Hypothalamus (tissue), 51 donors: ENCODE measurements at regions not wholly inside any gene's neighbourhood (a gene's known extent, or its start where the extent isn't known, plus 50 kb on each side); places are given as distances from the start of the nearest gene placed in this dataset.

Source experiments
- DNase-seq, 51 donors: peaks; one replicate each; lab custom pipeline; 2025; lab: John Stamatoyannopoulos, UW

- no peak for DNase-seq
Observed at GRCh38 chrX:149280011-149280410, 225.1 kb downstream of the IDS start.

- no peak for DNase-seq
Observed at GRCh38 chrX:149275836-149276235, 229.3 kb downstream of the IDS start.

DNA sequence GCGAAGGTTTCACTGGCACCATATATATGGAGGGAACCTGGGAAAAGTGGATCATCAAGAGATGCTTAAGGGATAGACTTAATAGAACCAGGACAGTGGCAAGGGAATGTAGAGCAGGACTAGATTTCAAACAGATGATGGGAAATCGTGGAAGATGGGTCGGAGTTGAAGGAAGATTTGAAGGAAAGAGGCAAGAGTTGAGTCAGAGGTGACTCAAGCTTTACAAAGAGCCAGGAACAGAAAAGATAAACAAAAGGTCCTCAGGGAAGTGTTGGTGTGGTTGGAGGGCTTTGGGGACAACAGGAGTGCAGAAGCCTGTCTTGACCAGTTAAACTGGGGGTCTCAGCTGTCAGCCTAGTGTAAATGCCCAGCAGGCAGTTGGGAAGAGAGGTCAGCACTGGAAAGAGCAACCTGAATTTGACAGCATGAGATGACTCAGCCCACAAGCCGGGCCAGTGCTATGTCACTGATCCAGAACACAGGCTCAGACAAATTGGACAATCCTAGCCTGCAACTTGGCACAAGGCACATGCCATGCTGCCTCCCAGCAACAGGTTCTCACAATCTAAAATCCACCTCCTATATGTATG is 230.5 kb downstream of the IDS start:
- peak in 1 of 51 donors; percentile 0 for DNase-seq

- no peak for DNase-seq
Observed at GRCh38 chrX:149272690-149273463, 232.2 kb downstream of the IDS start.

GRCh38 chrX:149267878-149268813 is 237.0 kb downstream of the IDS start:
- no peak for DNase-seq

DNA sequence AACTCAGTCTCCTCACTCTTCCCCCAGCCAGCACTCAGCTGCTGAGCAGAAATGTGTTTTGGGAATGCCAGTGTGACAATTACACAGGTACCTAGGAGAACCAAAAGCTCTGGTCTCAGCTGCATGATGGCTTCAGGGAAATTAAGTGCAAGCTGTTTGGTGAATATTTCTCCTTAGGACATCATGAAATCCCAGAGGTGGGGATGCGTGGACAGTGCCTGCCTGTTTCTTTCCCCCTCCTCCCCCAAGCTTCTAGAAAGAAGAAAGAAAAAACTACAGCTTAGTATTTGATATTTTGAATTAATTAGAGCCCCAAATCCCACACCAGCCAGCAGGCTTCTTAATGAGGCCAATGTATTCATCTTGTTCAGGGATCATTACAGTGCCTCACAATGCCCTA is 243.0 kb downstream of the IDS start:
- DNase-seq, result no peak

- no peak for DNase-seq
Observed at GRCh38 chrX:149259241-149259640, 245.9 kb downstream of the IDS start.

DNA sequence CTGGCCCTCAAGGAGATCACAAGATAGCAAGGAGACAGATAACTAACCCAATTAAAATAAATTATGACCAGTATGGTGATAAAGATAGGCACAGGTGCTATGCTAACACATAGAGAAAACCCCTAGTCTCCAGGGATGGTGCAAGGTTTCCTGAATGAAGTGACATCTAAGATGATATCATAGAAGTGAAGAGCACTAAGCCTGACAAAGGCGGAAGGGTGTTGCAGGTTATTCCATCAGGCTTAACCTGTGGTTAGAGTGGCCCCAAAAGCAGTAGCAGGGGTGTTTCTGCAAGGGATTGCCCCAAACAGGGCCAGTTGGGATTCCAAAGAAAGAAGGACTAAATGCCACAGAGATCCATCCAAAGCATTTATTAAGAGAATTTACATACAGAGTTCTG is 249.2 kb downstream of the IDS start:
- DNase-seq, result no peak

DNA sequence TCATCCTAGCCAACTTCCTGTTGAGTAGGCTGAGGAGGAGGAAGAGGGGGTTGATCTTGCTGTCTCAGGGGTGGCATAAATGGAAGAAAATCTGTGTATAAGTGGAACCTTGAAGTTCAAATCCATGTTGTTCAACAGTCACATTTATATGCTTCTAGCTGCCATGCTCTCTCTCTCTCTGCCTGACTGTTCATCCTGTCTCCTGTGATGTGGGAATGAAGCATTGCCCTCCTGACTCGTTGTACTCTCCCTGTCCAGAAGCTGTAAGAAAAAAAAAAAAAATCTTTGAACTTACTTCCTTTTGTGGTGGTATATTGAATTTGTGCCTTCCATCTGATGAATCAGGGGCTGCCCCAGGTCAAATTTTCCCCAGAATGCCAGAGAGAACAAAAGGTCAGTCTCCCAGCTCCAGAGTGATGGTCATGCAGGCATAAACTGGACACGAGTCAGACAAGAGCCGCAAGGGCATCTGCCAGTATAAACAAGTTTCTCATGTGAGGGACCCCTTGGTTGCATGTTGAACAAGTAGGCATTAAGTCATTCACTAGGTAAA is 257.0 kb downstream of the IDS start:
- DNase-seq, result no peak

DNA sequence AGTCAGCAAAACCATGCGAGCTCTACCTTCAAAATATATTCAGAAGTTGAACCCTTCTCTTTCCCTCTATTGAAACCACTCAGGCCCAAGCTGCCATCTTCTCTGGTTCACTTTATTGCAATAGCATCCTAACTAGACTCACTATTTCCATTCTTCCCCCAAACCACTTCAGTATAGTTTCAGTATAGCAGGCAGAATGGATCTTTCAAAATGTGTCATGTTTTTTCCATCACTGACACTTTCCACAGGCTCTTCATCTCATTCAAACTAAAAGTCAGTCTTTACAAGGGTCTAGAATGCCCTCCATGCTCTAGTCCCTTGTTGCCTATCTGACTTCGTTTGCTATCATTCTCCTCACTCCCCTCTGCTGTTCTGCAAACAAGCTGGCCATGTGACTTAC is 274.4 kb downstream of the IDS start:
- DNase-seq, result no peak

DNA sequence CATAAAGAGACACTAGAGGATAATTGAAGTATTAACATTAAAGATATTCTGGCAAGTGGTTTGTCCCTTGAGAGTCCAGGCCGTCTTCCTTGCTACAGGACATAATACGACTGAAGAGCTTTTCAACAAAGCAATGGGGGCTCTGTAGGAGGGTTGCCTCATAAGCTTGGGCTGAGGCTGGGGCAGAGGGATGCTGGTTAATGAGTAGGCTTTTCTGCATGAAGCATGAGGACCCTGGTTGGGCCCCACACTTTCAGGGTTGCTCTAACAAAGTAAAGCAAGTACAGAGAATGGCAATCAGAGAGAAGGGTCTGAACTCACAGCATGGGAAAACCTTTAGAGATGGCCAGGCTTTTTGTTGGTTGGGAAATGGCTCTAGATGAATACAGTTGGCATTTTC is 281.3 kb downstream of the IDS start:
- DNase-seq, result peak in 1 of 51 donors; percentile 0

GRCh38 chrX:149222040-149222439 is 283.1 kb downstream of the IDS start:
- DNase-seq, result no peak

GRCh38 chrX:149221230-149221629 is 283.9 kb downstream of the IDS start:
- no peak for DNase-seq

- no peak for DNase-seq
Observed at GRCh38 chrX:149213264-149213663, 291.8 kb downstream of the IDS start.

- DNase-seq, result no peak
Observed at GRCh38 chrX:149208307-149208706, 296.8 kb downstream of the IDS start.

- DNase-seq, result no peak
Observed at GRCh38 chrX:149207518-149207917, 297.6 kb downstream of the IDS start.

- no peak for DNase-seq
Observed at GRCh38 chrX:149205937-149206336, 299.2 kb downstream of the IDS start.

GRCh38 chrX:149205081-149205480 is 300.0 kb downstream of the IDS start:
- DNase-seq, result no peak

GRCh38 chrX:149199734-149200133 is 305.4 kb downstream of the IDS start:
- DNase-seq, result no peak

DNA sequence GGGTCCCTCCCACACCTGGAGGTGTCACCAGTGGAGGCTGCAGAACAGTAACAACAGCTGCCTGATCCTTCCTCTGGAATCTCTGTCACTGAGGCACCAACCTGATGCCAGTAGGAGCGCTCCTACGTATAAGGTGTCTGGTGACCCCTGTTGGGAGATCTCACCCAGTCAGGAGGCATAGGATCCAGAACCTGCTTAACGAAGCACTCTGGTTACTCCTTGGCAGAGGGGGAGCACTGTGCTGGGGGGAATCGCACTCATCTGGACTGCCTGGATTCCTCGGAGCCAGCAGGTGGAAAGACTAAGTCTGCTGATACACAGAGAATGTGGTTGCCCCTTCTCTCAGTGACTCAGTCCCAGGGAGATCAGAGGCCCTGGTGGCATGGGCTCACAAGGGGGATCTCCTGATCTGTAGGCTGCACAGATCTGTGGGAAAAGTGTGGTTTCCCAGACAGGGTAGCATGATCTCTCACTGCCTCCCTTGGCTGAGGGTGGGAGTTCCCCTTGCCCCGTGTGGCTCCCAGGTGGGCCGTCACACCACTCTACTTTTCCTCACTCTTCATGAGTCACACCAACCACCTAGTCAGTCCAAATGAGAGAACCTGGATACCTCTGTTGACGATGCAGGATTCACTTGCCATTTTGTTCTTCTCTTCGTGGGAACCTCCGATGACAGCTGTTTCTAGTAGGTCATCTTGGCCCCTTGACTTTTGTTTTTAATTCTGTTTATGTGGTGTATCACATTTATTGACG is 305.9 kb downstream of the IDS start:
- DNase-seq, result no peak
